Activated naive CD8-positive, alpha-beta T cell (primary cell): ENCODE measurements at regions not wholly inside any gene's neighbourhood (a gene's known extent, or its start where the extent isn't known, plus 50 kb on each side); places are given as distances from the start of the nearest gene placed in this dataset.
"Not testable (repeated sequence)": the region's sequence is repeated elsewhere in the genome, so short reads cannot be mapped to it uniquely, and the experiment has no call there.

Source experiments
- H3K27ac Mint-ChIP-seq: one replicate; pipeline ENCODE4 v1.8.0; 2021; ENCODE audit warnings: mixed read lengths
- H3K27me3 Mint-ChIP-seq: one replicate; pipeline ENCODE4 v1.8.0; 2021; ENCODE audit warnings: mixed read lengths
- H3K36me3 Mint-ChIP-seq: one replicate; pipeline ENCODE4 v1.8.0; 2021; ENCODE audit warnings: mixed read lengths
- H3K4me1 Mint-ChIP-seq: one replicate; pipeline ENCODE4 v1.8.0; 2021; ENCODE audit warnings: low read depth, mixed read lengths
- H3K4me3 Mint-ChIP-seq: one replicate; pipeline ENCODE4 v1.8.0; 2021; ENCODE audit warnings: mild to moderate bottlenecking, mixed read lengths
- H3K9me3 Mint-ChIP-seq: one replicate; pipeline ENCODE4 v1.8.0; 2021; ENCODE audit warnings: low read depth, mixed read lengths

GRCh38 chr13:80877209-80877943 lies 536.5 kb upstream of the SPRY2 start:
- Mint-ChIP-seq H3K36me3 (no peaks in the 10 kb centered on the region), H3K4me3 (no peak overlapping the region), H3K9me3 (peaks cover 4% of the 10 kb centered on the region), H3K27ac (no peak overlapping the region), H3K27me3 (no peaks in the 10 kb centered on the region), H3K4me1 (no peaks in the 10 kb centered on the region)

- H3K36me3 Mint-ChIP-seq, result no peaks in the 10 kb centered on the region
- H3K27ac Mint-ChIP-seq, result no peak overlapping the region
- no peaks in the 10 kb centered on the region for H3K4me1 Mint-ChIP-seq
- no peaks in the 10 kb centered on the region for H3K27me3 Mint-ChIP-seq
- peaks cover 5% of the 10 kb centered on the region for H3K9me3 Mint-ChIP-seq
- no peak overlapping the region for H3K4me3 Mint-ChIP-seq
Measured at GRCh38 chr13:80873589-80873988, 532.7 kb upstream of the SPRY2 start.

GRCh38 chr13:80871971-80872370 lies 531.0 kb upstream of the SPRY2 start:
- not testable (repeated sequence) for H3K27me3 Mint-ChIP-seq, H3K36me3 Mint-ChIP-seq, H3K27ac Mint-ChIP-seq, H3K9me3 Mint-ChIP-seq, H3K4me3 Mint-ChIP-seq, H3K4me1 Mint-ChIP-seq

- no peaks in the 10 kb centered on the region for H3K36me3 Mint-ChIP-seq
- no peak overlapping the region for H3K27ac Mint-ChIP-seq
- H3K4me3 Mint-ChIP-seq, result no peak overlapping the region
- peaks cover 5% of the 10 kb centered on the region for H3K9me3 Mint-ChIP-seq
- H3K27me3 Mint-ChIP-seq, result no peaks in the 10 kb centered on the region
- no peaks in the 10 kb centered on the region for H3K4me1 Mint-ChIP-seq
Measured at GRCh38 chr13:80871481-80871880, 530.6 kb upstream of the SPRY2 start.

- Mint-ChIP-seq H3K27ac (no peak overlapping the region), H3K36me3 (no peaks in the 10 kb centered on the region), H3K4me1 (no peaks in the 10 kb centered on the region), H3K4me3 (no peak overlapping the region), H3K9me3 (peaks cover 8% of the 10 kb centered on the region), H3K27me3 (no peaks in the 10 kb centered on the region)
Measured at GRCh38 chr13:80870186-80870585, 529.3 kb upstream of the SPRY2 start.

GRCh38 chr13:80866921-80867320 lies 526.0 kb upstream of the SPRY2 start:
- H3K27ac Mint-ChIP-seq, result no peak overlapping the region

GRCh38 chr13:80865329-80865728 lies 524.4 kb upstream of the SPRY2 start:
- Mint-ChIP-seq H3K9me3 (peaks cover 17% of the 10 kb centered on the region), H3K27ac (no peak overlapping the region), H3K4me1 (no peaks in the 10 kb centered on the region), H3K27me3 (no peaks in the 10 kb centered on the region), H3K4me3 (no peak overlapping the region), H3K36me3 (no peaks in the 10 kb centered on the region)

More at GRCh38 chr13:80866921-80867320, 526.0 kb upstream of the SPRY2 start:
- Mint-ChIP-seq H3K9me3 (peaks cover 11% of the 10 kb centered on the region), H3K36me3 (no peaks in the 10 kb centered on the region), H3K27me3 (no peaks in the 10 kb centered on the region), H3K4me3 (no peak overlapping the region), H3K4me1 (no peaks in the 10 kb centered on the region)

- no peak overlapping the region for H3K27ac Mint-ChIP-seq
- peaks cover 18% of the 10 kb centered on the region for H3K9me3 Mint-ChIP-seq
- no peaks in the 10 kb centered on the region for H3K4me1 Mint-ChIP-seq
- no peaks in the 10 kb centered on the region for H3K27me3 Mint-ChIP-seq
- no peaks in the 10 kb centered on the region for H3K36me3 Mint-ChIP-seq
- H3K4me3 Mint-ChIP-seq, result no peak overlapping the region
Measured at GRCh38 chr13:80862456-80862855, 521.5 kb upstream of the SPRY2 start.

GRCh38 chr13:80860845-80861244 lies 519.9 kb upstream of the SPRY2 start:
- H3K27ac Mint-ChIP-seq, result no peak overlapping the region
- peaks cover 18% of the 10 kb centered on the region for H3K9me3 Mint-ChIP-seq
- no peak overlapping the region for H3K4me3 Mint-ChIP-seq
- no peaks in the 10 kb centered on the region for H3K27me3 Mint-ChIP-seq
- no peaks in the 10 kb centered on the region for H3K4me1 Mint-ChIP-seq
- no peaks in the 10 kb centered on the region for H3K36me3 Mint-ChIP-seq

- Mint-ChIP-seq H3K27ac (no peak overlapping the region), H3K36me3 (no peaks in the 10 kb centered on the region), H3K4me1 (no peaks in the 10 kb centered on the region), H3K27me3 (no peaks in the 10 kb centered on the region), H3K4me3 (no peak overlapping the region), H3K9me3 (peaks cover 12% of the 10 kb centered on the region)
Measured at GRCh38 chr13:80858131-80858530, 517.2 kb upstream of the SPRY2 start.

- Mint-ChIP-seq H3K9me3 (peaks cover 12% of the 10 kb centered on the region), H3K4me1 (no peaks in the 10 kb centered on the region), H3K27ac (no peak overlapping the region), H3K4me3 (no peak overlapping the region), H3K36me3 (no peaks in the 10 kb centered on the region), H3K27me3 (no peaks in the 10 kb centered on the region)
Measured at GRCh38 chr13:80857321-80857720, 516.4 kb upstream of the SPRY2 start.

- no peaks in the 10 kb centered on the region for H3K4me1 Mint-ChIP-seq
- H3K4me3 Mint-ChIP-seq, result no peak overlapping the region
- H3K36me3 Mint-ChIP-seq, result no peaks in the 10 kb centered on the region
- no peaks in the 10 kb centered on the region for H3K27me3 Mint-ChIP-seq
- H3K27ac Mint-ChIP-seq, result no peak overlapping the region
- peaks cover 4% of the 10 kb centered on the region for H3K9me3 Mint-ChIP-seq
Measured at GRCh38 chr13:80850771-80851170, 509.8 kb upstream of the SPRY2 start.

- Mint-ChIP-seq H3K4me3 (no peak overlapping the region), H3K27me3 (no peaks in the 10 kb centered on the region), H3K36me3 (no peaks in the 10 kb centered on the region), H3K4me1 (no peaks in the 10 kb centered on the region), H3K27ac (no peak overlapping the region), H3K9me3 (peaks cover 4% of the 10 kb centered on the region)
Measured at GRCh38 chr13:80844164-80844563, 503.2 kb upstream of the SPRY2 start.

GRCh38 chr13:80841414-80841813 lies 500.5 kb upstream of the SPRY2 start:
- no peaks in the 10 kb centered on the region for H3K4me1 Mint-ChIP-seq
- peaks cover 7% of the 10 kb centered on the region for H3K9me3 Mint-ChIP-seq
- H3K27ac Mint-ChIP-seq, result no peak overlapping the region
- no peaks in the 10 kb centered on the region for H3K27me3 Mint-ChIP-seq
- no peak overlapping the region for H3K4me3 Mint-ChIP-seq
- no peaks in the 10 kb centered on the region for H3K36me3 Mint-ChIP-seq

- Mint-ChIP-seq H3K36me3 (no peaks in the 10 kb centered on the region), H3K27me3 (no peaks in the 10 kb centered on the region), H3K9me3 (peaks cover 7% of the 10 kb centered on the region), H3K4me1 (no peaks in the 10 kb centered on the region), H3K27ac (no peak overlapping the region), H3K4me3 (no peak overlapping the region)
Measured at GRCh38 chr13:80840316-80840976, 499.5 kb upstream of the SPRY2 start.

- H3K4me1 Mint-ChIP-seq, result no peaks in the 10 kb centered on the region
- peaks cover 17% of the 10 kb centered on the region for H3K9me3 Mint-ChIP-seq
- H3K27ac Mint-ChIP-seq, result no peak overlapping the region
- H3K27me3 Mint-ChIP-seq, result no peaks in the 10 kb centered on the region
- no peaks in the 10 kb centered on the region for H3K36me3 Mint-ChIP-seq
- no peak overlapping the region for H3K4me3 Mint-ChIP-seq
Measured at GRCh38 chr13:80835902-80836301, 495.0 kb upstream of the SPRY2 start.
